SK-N-SH treated with all-trans-retinoic acid at 6 μM for 48 hours (cell line): ENCODE measurements at regions not wholly inside any gene's neighbourhood (a gene's known extent, or its start where the extent isn't known, plus 50 kb on each side); places are given as distances from the start of the nearest gene placed in this dataset.
A peak's percentile ranks its signal among the peaks of the same experiment; 100 is the strongest.

Source experiments
- ATAC-seq: fragments of 200-7000 bp; cut with Tn5 transposase; 3 replicates; pipeline ENCODE4 v1.9.1; 2020; ENCODE audit warnings: mild to moderate bottlenecking, moderate library complexity
- ARNTL ChIP-seq: fragments of 450-650 bp; formaldehyde crosslinking; IDR thresholded peaks from 2 replicates; pipeline ENCODE4 v1.5.0; 2020; ENCODE audit warnings: low read depth, mild to moderate bottlenecking, moderate library complexity, borderline replicate concordance
- CSDC2 ChIP-seq: fragments of 250-450 bp; sonication (Bioruptor Pico); IDR thresholded peaks from 2 replicates; pipeline ENCODE4 v1.5.0; 2020; ENCODE audit warnings: mild to moderate bottlenecking, moderate library complexity
- GLIS3 ChIP-seq: fragments of 250-450 bp; sonication (Bioruptor Pico); IDR thresholded peaks from 2 replicates; pipeline ENCODE4 v1.5.0; 2020; ENCODE audit warnings: mild to moderate bottlenecking, moderate library complexity
- ISL1 ChIP-seq: fragments of 250-450 bp; sonication (Bioruptor Pico); IDR thresholded peaks from 2 replicates; pipeline ENCODE4 v2.1.2; 2022; ENCODE audit warnings: mild to moderate bottlenecking, moderate library complexity
- OSR1 ChIP-seq: fragments of 250-450 bp; sonication (Bioruptor Pico); IDR thresholded peaks from 2 replicates; pipeline ENCODE4 v1.8.0; 2022; ENCODE audit warnings: moderate library complexity, mild to moderate bottlenecking, inconsistent platforms
- POU6F1 ChIP-seq: fragments of 250-450 bp; sonication (Bioruptor Pico); IDR thresholded peaks from 2 replicates; pipeline ENCODE4 v1.8.0; 2021; ENCODE audit warnings: low read depth, mild to moderate bottlenecking, moderate library complexity, borderline replicate concordance
- PPARA ChIP-seq: fragments of 250-450 bp; sonication (Bioruptor Pico); IDR thresholded peaks from 2 replicates; pipeline ENCODE4 v1.5.0; 2020; ENCODE audit warnings: mild to moderate bottlenecking, borderline replicate concordance
- RARB ChIP-seq: fragments of 250-450 bp; sonication (Bioruptor Pico); IDR thresholded peaks from 2 replicates; pipeline ENCODE4 v1.8.0; 2021; ENCODE audit warnings: mild to moderate bottlenecking, moderate library complexity
- SNAI2 ChIP-seq: fragments of 250-450 bp; sonication (Bioruptor Pico); IDR thresholded peaks from 2 replicates; pipeline ENCODE4 v1.5.0; 2020; ENCODE audit warnings: mild to moderate bottlenecking, moderate library complexity
- TOX ChIP-seq: fragments of 250-450 bp; sonication (Bioruptor Pico); IDR thresholded peaks from 2 replicates; pipeline ENCODE4 v1.8.0; 2021; ENCODE audit warnings: mild to moderate bottlenecking, moderate library complexity, borderline replicate concordance
- TSHZ2 ChIP-seq: fragments of 250-450 bp; sonication (Bioruptor Pico); IDR thresholded peaks from 2 replicates; pipeline ENCODE4 v1.5.0; 2020; ENCODE audit warnings: mild to moderate bottlenecking, moderate library complexity
- ZC3H10 ChIP-seq: fragments of 250-450 bp; sonication (Bioruptor Pico); IDR thresholded peaks from 2 replicates; pipeline ENCODE4 v1.5.1; 2021; ENCODE audit warnings: mild to moderate bottlenecking, moderate library complexity
- ZFP3 ChIP-seq: fragments of 250-450 bp; sonication (Bioruptor Pico); IDR thresholded peaks from 2 replicates; pipeline ENCODE4 v1.5.0; 2020; ENCODE audit warnings: mild to moderate bottlenecking, moderate library complexity
- ZFP30 ChIP-seq: fragments of 450-650 bp; formaldehyde crosslinking; IDR thresholded peaks from 2 replicates; pipeline ENCODE4 v1.5.0; 2022; ENCODE audit warnings: mild to moderate bottlenecking, moderate library complexity
- ZNF565 ChIP-seq: fragments of 450-650 bp; formaldehyde crosslinking; conservative IDR thresholded peaks from 2 replicates; pipeline ENCODE4 v1.5.0; 2020; ENCODE audit warnings: low read depth, mild to moderate bottlenecking, moderate library complexity
- ZNF70 ChIP-seq: fragments of 450-650 bp; formaldehyde crosslinking; IDR thresholded peaks from 2 replicates; pipeline ENCODE4 v1.5.0; 2020; ENCODE audit warnings: mild to moderate bottlenecking, moderate library complexity
- ZNF8 ChIP-seq: fragments of 450-650 bp; formaldehyde crosslinking; IDR thresholded peaks from 2 replicates; pipeline ENCODE4 v1.5.0; 2020; ENCODE audit warnings: mild to moderate bottlenecking, moderate library complexity
- TF ChIP-seq, protein P1 (sequence below): fragments of 250-450 bp; sonication (Bioruptor Pico); IDR thresholded peaks from 2 replicates; pipeline ENCODE4 v1.5.1; 2021; ENCODE audit warnings: mild to moderate bottlenecking, moderate library complexity
- TF ChIP-seq, protein P2 (sequence below): fragments of 250-450 bp; sonication (Bioruptor Pico); IDR thresholded peaks from 2 replicates; pipeline ENCODE4 v1.5.1; 2020; ENCODE audit warnings: low read depth, mild to moderate bottlenecking, moderate library complexity
- TF ChIP-seq, protein P3 (sequence below): fragments of 250-450 bp; sonication (Bioruptor Pico); IDR thresholded peaks from 2 replicates; pipeline ENCODE4 v1.8.0; 2020; ENCODE audit warnings: mild to moderate bottlenecking, moderate library complexity, borderline replicate concordance

- no peak for ATAC-seq
- TF ChIP-seq PPARA (CRISPR knock-in tag), result no peak
- TF ChIP-seq POU6F1 (CRISPR knock-in tag), result no peak
- no peak for TF ChIP-seq ZFP30 (CRISPR knock-in tag)
- TF ChIP-seq GLIS3 (CRISPR knock-in tag), result no peak
- no peak for TF ChIP-seq SNAI2 (CRISPR knock-in tag)
- TF ChIP-seq ZNF70 (CRISPR knock-in tag), result no peak
- TF ChIP-seq RARB (CRISPR knock-in tag), result no peak
- no peak for TF ChIP-seq ZNF565 (CRISPR knock-in tag)
- no peak for TF ChIP-seq CSDC2
- TF ChIP-seq OSR1 (CRISPR knock-in tag), result no peak
- no peak for TF ChIP-seq ZC3H10
- TF ChIP-seq, protein P1, sequence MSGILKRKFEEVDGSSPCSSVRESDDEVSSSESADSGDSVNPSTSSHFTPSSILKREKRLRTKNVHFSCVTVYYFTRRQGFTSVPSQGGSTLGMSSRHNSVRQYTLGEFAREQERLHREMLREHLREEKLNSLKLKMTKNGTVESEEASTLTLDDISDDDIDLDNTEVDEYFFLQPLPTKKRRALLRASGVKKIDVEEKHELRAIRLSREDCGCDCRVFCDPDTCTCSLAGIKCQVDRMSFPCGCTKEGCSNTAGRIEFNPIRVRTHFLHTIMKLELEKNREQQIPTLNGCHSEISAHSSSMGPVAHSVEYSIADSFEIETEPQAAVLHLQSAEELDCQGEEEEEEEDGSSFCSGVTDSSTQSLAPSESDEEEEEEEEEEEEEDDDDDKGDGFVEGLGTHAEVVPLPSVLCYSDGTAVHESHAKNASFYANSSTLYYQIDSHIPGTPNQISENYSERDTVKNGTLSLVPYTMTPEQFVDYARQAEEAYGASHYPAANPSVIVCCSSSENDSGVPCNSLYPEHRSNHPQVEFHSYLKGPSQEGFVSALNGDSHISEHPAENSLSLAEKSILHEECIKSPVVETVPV, result no peak
These were observed 201.2 kb upstream of the KLF12 start for GRCh38 chr13:74335370-74335769.

DNA sequence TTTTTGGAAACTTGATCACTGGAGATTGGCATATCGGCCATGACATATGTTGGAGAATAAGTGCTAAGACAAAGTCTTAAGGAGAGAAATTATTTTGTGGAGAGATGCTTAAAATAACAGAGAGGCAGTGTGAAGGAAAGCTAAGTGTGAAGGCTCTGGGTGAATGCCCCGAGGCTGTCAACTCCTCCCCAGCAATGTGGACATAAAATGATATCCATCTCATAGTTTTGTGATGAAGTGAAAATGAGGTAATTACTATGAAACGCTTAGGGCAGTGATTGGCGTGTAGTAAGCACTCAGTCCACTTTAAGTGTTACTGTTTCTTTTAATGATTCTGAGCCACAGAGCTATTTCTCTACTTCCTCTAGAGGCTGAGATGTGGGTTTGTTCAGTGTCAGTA lies 195.8 kb upstream of the KLF12 start:
- no peak for TF ChIP-seq ZC3H10
- no peak for TF ChIP-seq TOX (CRISPR knock-in tag)
- TF ChIP-seq, protein P2, sequence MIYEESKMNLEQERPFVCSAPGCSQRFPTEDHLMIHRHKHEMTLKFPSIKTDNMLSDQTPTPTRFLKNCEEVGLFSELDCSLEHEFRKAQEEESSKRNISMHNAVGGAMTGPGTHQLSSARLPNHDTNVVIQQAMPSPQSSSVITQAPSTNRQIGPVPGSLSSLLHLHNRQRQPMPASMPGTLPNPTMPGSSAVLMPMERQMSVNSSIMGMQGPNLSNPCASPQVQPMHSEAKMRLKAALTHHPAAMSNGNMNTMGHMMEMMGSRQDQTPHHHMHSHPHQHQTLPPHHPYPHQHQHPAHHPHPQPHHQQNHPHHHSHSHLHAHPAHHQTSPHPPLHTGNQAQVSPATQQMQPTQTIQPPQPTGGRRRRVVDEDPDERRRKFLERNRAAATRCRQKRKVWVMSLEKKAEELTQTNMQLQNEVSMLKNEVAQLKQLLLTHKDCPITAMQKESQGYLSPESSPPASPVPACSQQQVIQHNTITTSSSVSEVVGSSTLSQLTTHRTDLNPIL (CRISPR knock-in tag), result no peak
- TF ChIP-seq ZNF8 (CRISPR knock-in tag), result no peak
- no peak for TF ChIP-seq ARNTL (CRISPR knock-in tag)
- TF ChIP-seq, protein P1, result no peak
- no peak for TF ChIP-seq ZFP3 (CRISPR knock-in tag)
- TF ChIP-seq OSR1 (CRISPR knock-in tag), result no peak
- TF ChIP-seq, protein P3, sequence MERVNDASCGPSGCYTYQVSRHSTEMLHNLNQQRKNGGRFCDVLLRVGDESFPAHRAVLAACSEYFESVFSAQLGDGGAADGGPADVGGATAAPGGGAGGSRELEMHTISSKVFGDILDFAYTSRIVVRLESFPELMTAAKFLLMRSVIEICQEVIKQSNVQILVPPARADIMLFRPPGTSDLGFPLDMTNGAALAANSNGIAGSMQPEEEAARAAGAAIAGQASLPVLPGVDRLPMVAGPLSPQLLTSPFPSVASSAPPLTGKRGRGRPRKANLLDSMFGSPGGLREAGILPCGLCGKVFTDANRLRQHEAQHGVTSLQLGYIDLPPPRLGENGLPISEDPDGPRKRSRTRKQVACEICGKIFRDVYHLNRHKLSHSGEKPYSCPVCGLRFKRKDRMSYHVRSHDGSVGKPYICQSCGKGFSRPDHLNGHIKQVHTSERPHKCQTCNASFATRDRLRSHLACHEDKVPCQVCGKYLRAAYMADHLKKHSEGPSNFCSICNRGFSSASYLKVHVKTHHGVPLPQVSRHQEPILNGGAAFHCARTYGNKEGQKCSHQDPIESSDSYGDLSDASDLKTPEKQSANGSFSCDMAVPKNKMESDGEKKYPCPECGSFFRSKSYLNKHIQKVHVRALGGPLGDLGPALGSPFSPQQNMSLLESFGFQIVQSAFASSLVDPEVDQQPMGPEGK (CRISPR knock-in tag), result no peak
- no peak for TF ChIP-seq TSHZ2 (CRISPR knock-in tag)
- TF ChIP-seq ZFP30 (CRISPR knock-in tag), result no peak
- no peak for ATAC-seq

DNA sequence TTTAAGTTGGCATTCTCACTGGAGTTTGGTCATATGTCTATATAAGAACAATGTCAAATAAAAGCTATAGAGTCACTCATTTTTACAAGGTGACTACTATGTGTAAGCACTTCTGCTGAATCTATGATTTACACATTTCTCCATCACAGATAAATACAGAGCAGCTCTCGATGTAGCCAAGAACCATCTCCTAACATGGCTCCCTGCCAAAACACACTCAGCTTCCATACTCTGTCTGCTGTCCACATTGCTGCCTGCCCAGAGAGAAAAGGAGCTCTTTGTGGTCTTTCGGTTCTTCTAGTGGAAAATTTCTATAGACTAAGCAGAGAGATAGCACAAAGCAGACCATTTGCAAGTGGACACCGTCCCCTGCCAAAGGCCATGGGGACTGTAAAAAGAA lies 190.9 kb upstream of the KLF12 start:
- TF ChIP-seq ISL1 (CRISPR knock-in tag), result 0 out of 2 replicates have a peak, but pooled peaks have one; percentile 6
- TF ChIP-seq ZFP30 (CRISPR knock-in tag), result no peak
- peak; percentile 88 for ATAC-seq
